ENCODE measurements at regions not wholly inside any gene's neighbourhood (a gene's known extent, or its start where the extent isn't known, plus 50 kb on each side); places are given as distances from the start of the nearest gene placed in this dataset.

DNA sequence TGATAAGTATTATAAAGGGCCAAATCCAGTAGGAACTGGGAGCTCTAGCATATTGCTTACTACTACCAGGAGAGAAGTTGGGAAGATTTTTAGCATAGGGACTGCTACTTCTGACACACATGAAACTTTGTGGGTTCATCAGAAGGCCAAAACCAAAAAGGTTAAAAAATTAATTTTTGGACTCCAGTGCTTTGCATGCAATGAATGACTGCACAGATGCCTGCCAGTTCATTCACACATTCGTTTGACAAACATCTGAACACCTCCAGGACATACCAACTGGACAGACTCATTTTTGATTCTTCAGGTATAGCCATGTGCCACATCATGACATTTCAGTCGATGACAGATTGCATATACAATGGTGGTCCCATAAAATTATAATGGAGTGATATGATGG lies 79.8 kb downstream of the MID1IP1 start:
- Histone ChIP-seq H3K27me3 (no peaks in the 10 kb centered on the region), H3K36me3 (no peaks in the 10 kb centered on the region), H3K9me3 (no peaks in the 10 kb centered on the region), H3K4me3 (no peak overlapping the region)
- no peak for DNase-seq

DNA sequence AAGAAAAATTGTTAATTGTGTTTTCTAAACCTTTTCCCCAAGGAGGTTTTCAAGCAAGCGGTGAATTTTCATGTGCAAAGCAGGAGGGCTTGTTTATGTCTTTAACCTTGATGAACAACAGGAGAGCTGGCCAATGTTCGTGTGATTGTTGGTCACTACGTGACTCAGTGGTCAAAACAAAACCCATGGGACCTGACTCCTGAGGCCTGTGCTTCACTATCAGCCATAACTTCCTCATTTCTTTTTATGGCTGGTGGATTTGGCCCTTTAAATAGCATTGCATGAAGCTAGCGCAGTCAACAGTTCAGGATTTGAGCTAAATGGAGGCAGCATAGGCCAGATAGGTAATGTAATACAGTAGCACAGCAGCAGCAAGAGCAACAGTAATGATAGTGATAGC lies 80.5 kb downstream of the MID1IP1 start:
- DNase-seq = no peak
- no peaks in the 10 kb centered on the region for H3K36me3 ChIP-seq
- no peaks in the 10 kb centered on the region for H3K9me3 ChIP-seq
- no peak overlapping the region for H3K4me3 ChIP-seq
- H3K27me3 ChIP-seq = no peaks in the 10 kb centered on the region

DNA sequence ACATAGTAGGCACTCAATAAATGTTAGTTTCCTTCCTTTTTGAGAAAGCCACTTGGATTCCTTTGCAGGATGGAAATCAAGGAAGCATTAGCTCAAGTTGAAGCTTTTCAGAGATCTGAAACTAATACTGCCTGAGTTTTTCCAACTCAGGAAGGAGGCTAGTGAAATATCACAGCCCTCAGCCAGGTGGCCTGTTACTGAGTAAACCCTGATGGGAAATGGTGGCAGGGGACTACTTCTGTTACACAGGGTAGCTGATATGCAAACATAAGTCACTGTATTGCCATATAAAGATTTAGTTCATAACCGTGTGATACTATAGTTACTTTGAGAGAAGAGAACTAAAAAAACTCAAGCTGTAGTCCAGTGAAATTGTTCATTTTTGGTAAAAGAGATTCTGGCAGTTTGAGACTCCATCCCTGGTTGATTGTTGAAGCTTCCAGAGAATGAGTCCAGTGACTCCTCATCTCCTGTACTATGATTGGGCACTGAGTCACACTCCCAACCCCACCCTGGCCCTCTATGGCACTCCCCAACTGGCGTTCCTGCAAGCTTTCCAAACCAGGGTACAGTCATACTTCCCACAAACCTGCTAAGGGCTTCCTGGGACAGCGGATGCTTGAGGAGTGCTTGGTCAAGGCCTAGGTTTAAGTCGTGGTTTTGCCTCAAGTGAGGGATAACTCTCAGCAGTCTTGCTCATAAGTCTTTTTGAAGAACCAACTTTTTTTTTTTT lies 81.8 kb downstream of the MID1IP1 start:
- H3K27me3 ChIP-seq = no peaks in the 10 kb centered on the region
- no peak overlapping the region for H3K4me3 ChIP-seq
- peak; percentile 88 for DNase-seq
- no peaks in the 10 kb centered on the region for H3K9me3 ChIP-seq
- H3K36me3 ChIP-seq = no peaks in the 10 kb centered on the region

DNA sequence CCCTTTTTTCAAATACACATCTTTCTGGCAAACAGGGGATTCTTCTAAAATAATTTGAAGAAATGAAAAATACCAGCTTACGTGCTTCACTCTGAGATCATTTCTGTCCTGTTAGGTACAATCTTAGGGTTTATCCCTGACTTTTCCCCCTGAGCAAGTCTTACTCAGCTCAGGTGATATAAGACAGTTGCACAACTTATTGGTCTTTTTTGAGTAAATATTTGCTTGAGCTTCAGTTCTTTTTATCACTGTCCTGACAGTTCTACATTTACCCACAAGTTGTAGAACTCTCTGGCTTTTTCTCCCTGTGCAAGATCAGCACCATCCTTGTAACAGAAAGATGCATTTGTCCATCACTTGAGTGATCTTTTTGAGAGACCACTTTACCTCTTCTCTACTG lies 84.9 kb downstream of the MID1IP1 start:
- no peak for DNase-seq
- H3K36me3 ChIP-seq = no peaks in the 10 kb centered on the region
- no peak overlapping the region for H3K4me3 ChIP-seq
- no peaks in the 10 kb centered on the region for H3K27me3 ChIP-seq
- H3K9me3 ChIP-seq = no peaks in the 10 kb centered on the region

DNA sequence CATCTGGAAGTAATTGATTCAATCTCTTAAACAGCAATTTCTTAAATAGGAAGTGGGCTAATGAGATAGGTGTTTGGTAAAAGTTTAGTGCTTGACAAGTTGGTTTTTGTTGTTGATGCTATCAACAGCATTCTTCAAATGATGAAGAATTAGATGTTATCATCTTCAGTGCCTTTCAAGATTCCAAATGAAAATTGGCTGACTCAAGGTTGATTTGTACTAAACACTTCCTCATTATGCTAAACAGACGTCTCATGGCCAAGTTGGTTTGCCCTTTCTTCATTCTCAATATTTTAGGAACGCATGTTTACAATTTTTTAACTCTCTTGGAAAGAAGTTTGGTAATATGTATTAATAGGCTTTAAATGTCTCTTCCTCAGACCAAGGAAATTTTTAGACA lies 86.0 kb downstream of the MID1IP1 start:
- Histone ChIP-seq H3K4me3 (no peak overlapping the region), H3K9me3 (no peaks in the 10 kb centered on the region)
- DNase-seq = no peak

DNA sequence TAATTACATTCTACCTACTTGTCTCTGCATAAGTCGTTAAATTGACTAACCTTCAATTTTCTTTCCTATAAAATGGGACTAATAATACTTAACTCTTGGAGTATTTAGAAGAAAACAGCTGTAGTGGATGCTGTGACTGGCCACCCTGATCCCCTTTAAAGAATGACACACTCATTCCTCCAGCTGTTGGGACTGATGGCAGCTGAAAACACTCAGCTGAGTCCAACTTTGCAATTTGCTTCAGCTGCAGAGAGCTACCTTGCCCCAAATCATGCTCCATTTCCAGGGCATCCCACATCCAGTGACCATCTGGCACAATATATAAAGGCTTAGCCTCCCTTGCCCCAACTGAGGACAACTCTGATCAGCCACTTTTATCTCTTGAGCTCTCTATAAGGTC lies 89.1 kb downstream of the MID1IP1 start:
- DNase-seq = no peak
- Histone ChIP-seq H3K4me3 (no peak overlapping the region), H3K9me3 (no peaks in the 10 kb centered on the region), H3K27me3 (no peaks in the 10 kb centered on the region), H3K36me3 (no peaks in the 10 kb centered on the region)

More for the DNA sequence above, 86.0 kb downstream of the MID1IP1 start:
- no peaks in the 10 kb centered on the region for H3K36me3 ChIP-seq
- no peaks in the 10 kb centered on the region for H3K27me3 ChIP-seq

DNA sequence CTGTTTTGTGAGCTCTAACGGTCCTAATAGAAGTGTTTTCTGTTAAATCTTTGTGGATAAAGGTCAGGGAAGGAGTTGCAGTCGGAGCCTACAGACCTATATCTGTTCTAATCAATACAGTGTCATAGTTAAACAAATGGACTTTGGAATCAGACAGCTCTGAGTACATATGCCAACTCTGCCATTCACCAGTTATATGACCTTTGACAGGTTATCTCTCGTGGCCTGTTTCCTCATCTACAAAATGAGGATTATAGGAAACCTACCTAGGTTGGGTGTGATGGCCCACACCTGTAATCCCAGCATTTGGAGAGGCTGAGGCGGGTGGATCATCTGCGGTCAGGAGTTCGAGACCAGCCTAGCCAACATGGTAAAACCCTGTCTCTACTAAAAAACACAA lies 89.7 kb downstream of the MID1IP1 start:
- no peaks in the 10 kb centered on the region for H3K36me3 ChIP-seq
- H3K9me3 ChIP-seq = no peaks in the 10 kb centered on the region
- no peaks in the 10 kb centered on the region for H3K27me3 ChIP-seq
- no peak overlapping the region for H3K4me3 ChIP-seq
- DNase-seq = no peak

DNA sequence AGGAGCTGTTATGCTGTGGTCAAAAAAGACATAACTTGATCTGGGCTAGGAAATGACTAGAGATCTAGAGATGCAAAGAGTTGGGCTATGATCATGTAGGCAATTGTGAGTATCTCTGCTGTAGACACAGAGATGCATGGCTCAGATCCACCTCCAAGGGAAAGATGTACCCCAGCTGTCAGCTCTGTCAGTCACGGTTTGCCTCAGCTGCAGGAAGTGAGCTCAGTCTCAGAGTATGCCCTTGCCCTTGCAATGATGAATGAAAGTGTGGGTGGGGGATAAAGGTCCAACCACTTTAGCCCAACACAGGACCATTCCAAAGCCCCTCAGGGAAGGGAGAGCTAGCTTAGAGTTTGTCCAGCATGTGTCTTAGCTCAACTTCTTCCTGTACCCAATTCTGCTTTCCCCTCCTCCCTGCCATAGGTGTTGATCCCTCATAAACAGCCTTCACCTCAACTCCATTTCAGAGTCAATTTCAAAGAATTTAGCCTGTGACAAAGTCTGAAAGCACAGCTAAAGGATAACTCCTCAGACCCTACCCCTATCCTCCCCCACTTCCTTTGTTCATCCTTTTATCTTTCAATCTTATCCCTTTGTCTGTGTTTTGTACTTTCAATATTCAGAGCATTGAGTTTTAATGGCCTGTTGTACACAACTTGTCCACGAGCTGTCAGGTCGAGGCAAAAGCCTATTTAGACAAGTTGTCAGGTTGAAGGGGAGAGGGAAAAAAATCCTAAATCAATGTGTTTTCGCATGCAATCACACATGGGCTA lies 90.6 kb downstream of the MID1IP1 start:
- Histone ChIP-seq H3K4me3 (no peak overlapping the region), H3K36me3 (no peaks in the 10 kb centered on the region)
- peak; percentile 57 for DNase-seq

DNA sequence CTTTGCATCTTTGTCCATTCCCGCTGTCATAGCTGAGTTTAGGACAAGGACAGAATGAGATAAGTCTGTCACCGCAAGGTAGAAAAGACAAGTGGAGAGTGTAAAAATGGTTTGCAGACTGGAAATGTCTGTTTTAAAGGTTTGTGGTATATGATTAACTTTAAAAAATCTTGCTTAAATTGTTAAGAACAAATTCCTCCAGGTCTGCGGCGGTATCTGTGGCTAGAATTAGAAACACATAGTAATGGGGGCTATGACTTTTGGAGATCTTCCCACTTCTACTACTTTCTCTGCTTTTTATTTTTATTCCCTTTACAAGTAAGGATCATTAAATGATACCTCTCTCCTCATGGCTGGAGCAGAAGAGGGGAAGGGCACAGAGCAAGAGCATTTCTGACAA lies 92.2 kb downstream of the MID1IP1 start:
- no peak for DNase-seq
- no peak overlapping the region for H3K4me3 ChIP-seq

More for the DNA sequence above, 90.6 kb downstream of the MID1IP1 start:
- Histone ChIP-seq H3K9me3 (no peaks in the 10 kb centered on the region), H3K27me3 (no peaks in the 10 kb centered on the region)

DNA sequence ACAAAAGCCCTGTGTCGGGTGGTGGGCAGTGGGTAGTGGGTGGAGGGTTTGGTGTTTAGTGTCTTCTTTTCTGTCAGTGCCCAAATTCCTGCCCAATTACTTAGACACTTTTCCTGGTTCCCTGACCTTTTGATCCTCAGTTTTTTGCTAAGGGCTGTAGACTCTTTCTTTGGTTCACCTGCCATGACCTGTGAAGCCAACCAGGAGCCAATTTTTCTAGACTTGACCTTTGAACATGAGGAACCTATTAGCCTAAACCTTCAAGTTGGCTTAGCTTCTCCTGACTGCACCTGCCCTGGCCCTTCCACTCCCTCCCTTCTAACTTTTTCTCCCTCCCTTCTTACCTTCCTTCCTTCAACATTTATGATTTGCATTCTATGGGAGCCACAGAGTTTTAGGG lies 94.5 kb downstream of the MID1IP1 start:
- Histone ChIP-seq H3K4me3 (no peak overlapping the region), H3K27me3 (no peaks in the 10 kb centered on the region), H3K9me3 (no peaks in the 10 kb centered on the region), H3K36me3 (no peaks in the 10 kb centered on the region)
- no peak for DNase-seq

More for the DNA sequence above, 92.2 kb downstream of the MID1IP1 start:
- Histone ChIP-seq H3K9me3 (no peaks in the 10 kb centered on the region), H3K27me3 (no peaks in the 10 kb centered on the region), H3K36me3 (no peaks in the 10 kb centered on the region)

DNA sequence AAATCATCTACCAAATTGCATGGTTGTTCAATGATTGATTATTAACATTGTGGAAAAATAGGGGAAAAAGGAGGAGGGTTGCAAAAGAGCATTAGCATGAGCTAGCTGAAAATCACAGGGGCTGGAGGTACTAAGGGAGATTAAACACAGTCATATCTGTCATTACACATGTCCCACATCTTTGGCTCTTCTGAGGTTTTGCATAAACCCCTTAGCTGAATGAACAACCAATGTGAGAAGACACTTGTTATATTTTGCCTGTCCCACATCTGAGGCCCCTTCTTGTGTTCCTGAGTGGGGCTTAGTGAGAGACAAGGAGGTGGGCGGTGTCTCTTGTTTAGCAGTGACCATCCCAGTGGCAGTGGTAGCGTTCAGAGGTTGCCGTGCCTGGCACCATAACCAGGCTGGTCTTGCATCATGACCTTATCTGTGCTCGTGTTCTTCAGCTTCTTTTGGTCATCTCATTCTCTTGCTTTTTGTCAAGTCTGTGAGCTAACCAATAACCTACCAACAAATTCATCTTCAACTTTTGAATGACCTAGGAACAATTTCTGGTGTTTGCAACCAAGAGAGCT lies 95.6 kb downstream of the MID1IP1 start:
- H3K9me3 ChIP-seq = no peaks in the 10 kb centered on the region
- H3K4me3 ChIP-seq = no peak overlapping the region
- no peaks in the 10 kb centered on the region for H3K27me3 ChIP-seq
- DNase-seq = no peak
- no peaks in the 10 kb centered on the region for H3K36me3 ChIP-seq

DNA sequence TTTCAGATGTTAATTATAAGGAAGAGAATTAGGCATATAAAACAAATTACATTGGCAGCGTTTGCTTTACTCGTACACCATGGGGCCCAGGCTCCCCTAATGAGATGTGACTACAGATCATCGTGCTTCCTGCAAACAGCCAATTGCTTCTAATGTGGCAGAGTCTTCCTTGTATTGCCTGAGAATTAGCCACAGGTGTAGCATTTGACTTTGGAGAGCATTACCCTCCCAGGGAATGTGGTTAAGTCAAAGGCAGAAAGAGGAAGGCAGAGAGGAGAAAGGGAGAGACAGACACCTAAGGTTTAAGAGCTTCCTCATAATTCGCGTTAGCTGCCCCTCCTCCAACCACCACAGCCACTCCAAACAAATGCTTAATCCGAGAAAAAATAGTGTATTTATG lies 97.0 kb downstream of the MID1IP1 start:
- Histone ChIP-seq H3K36me3 (no peaks in the 10 kb centered on the region), H3K9me3 (no peaks in the 10 kb centered on the region), H3K27me3 (no peaks in the 10 kb centered on the region), H3K4me3 (no peak overlapping the region)
- DNase-seq = no peak

DNA sequence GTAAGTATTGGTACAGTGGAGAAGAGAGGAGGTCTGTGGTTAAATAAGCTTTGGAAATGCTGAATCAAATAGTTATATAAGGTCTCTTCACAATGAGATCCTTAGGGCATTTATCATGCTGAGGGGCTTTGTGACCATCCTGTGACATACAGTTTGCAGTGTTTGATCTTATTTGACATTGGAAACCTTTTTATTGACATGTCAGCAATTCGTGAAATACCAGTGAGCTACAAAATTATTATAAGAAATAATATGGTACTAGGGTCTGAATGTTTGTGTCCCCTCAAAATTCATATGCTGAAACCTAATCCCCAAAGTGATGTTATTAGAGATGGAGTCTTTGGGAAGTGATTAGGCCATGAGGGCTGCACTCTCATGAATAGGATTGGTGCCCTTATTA lies 98.4 kb downstream of the MID1IP1 start:
- H3K36me3 ChIP-seq = no peaks in the 10 kb centered on the region
- DNase-seq = no peak
- no peaks in the 10 kb centered on the region for H3K27me3 ChIP-seq
- H3K9me3 ChIP-seq = no peaks in the 10 kb centered on the region
- no peak overlapping the region for H3K4me3 ChIP-seq

DNA sequence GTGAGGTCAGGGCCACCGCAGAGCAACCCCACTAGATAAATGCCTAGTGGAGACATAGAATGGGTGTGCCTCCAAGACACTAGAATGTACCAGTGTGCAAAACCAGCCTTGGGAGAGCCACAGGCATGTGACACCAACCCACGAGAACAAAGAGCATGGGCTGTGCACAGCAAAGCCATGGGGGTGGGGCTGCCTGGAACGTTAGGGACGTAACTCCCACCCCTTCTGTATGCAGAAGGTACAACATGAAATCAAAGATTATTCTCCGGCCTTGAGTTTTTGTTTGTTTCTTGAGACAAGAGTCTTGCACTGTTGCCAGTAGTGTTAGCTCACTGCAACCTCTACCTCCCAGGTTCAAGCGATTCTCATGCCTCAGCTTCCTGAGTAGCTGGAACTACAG lies 99.5 kb downstream of the MID1IP1 start:
- no peak for DNase-seq
- Histone ChIP-seq H3K36me3 (no peaks in the 10 kb centered on the region), H3K4me3 (no peak overlapping the region), H3K27me3 (no peaks in the 10 kb centered on the region), H3K9me3 (no peaks in the 10 kb centered on the region)

DNA sequence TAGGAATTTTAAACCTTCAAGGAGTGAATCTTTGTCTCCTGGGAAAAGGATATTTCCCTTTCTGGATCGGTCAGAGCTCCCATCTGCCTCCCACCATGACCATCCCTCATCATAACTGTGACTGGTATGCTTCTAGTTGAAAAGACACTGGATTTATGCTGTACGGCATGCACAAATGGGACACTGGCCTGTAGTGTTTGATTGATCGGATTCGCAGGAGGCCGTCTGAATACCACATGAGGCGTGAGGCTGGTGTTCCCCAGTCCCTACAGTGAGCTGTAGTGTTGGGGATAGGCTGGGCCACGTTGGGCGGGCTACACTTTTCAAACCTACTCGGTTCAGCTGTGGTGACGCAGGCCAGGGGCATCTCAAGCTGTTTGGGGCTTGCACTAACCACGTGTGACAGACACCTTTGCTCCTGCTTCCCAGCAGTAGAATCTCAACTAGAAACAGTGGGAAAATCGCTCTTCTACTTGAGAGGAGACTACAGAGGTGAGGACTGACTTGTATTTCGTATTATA lies 101.8 kb downstream of the MID1IP1 start:
- no peaks in the 10 kb centered on the region for H3K9me3 ChIP-seq
- DNase-seq = no peak
- H3K4me3 ChIP-seq = no peak overlapping the region
- H3K27me3 ChIP-seq = no peaks in the 10 kb centered on the region
- H3K36me3 ChIP-seq = no peaks in the 10 kb centered on the region

DNA sequence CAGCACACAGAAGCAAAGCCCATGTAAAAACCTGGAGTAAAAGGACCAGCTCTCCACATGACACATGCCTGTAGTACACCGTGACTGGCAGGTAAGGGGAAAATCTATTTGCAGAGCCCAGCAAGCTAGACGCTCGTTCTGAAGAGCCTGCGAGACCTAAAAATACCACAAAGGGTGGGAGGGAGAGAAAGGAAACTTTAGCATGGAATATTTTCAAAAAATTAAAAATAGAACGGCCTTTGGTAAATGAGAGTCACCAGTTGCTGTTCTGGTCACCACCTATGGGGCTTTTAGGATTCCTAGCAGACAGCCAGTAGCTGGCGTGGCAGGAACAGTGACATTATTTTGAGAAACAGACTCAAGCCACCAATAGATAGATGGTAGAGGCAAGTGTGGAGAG lies 115.5 kb downstream of the MID1IP1 start:
- Histone ChIP-seq H3K4me3 (no peak overlapping the region), H3K9me3 (no peaks in the 10 kb centered on the region), H3K36me3 (no peaks in the 10 kb centered on the region), H3K27me3 (no peaks in the 10 kb centered on the region)
- DNase-seq = no peak

DNA sequence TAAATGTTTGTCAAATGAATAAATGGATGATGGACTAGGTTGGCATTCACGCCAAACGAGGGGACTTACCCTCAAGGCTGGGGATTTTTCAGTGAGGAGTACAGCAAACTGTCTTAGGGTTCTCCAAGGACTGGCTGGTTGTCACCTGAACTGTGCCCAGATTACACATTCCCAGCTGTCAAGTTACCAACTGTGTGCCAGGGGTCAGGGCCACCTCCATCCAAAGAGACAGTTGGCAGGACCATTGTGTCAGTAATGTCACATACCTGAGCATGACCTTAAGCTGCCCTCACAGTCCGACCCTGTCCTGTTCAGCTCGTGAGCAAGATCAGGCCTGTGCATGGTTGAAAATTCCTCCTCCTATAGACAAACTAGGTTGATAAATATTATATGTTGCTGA lies 116.7 kb downstream of the MID1IP1 start:
- no peak for DNase-seq
- Histone ChIP-seq H3K4me3 (no peak overlapping the region), H3K9me3 (no peaks in the 10 kb centered on the region), H3K27me3 (no peaks in the 10 kb centered on the region), H3K36me3 (no peaks in the 10 kb centered on the region)
